ENCODE measurements at regions not wholly inside any gene's neighbourhood (a gene's known extent, or its start where the extent isn't known, plus 50 kb on each side); places are given as distances from the start of the nearest gene placed in this dataset.

GRCh38 chr12:70028918-70029317 is 203.9 kb downstream of the MYRFL start:
- no peaks in the 10 kb centered on the region for H4K20me1 ChIP-seq (ENCODE audit: insufficient read depth, low read length)
- H3K27ac ChIP-seq (ENCODE audit: low read length), result no peak overlapping the region
- no peaks in the 10 kb centered on the region for H3K79me2 ChIP-seq (ENCODE audit: low read length)
- H3K27me3 ChIP-seq (replicated peaks; ENCODE audit: insufficient read depth, low read length), result no peaks in the 10 kb centered on the region
- H3F3A ChIP-seq (ENCODE audit: insufficient read depth, low read length), result no peaks in the 10 kb centered on the region
- H3K4me1 ChIP-seq (ENCODE audit: low read length), result no peaks in the 10 kb centered on the region
- no peaks in the 10 kb centered on the region for H3K9me2 ChIP-seq (replicated peaks; ENCODE audit: insufficient read depth, low read length)
- no peak for DNase-seq
- H3K36me3 ChIP-seq (replicated peaks; ENCODE audit: insufficient read depth, low read length), result no peaks in the 10 kb centered on the region
- H3K4me2 ChIP-seq (ENCODE audit: low read depth, low read length), result no peak overlapping the region
- H2AFZ ChIP-seq (ENCODE audit: low read length), result no peak overlapping the region
- TF ChIP-seq EZH2 (optimal IDR thresholded peaks at IDR 0.05; ENCODE audit: low read depth, low read length), result no peak
- no peak for TF ChIP-seq CTCF (IDR thresholded peaks at IDR 0.05; ENCODE audit: low read length)
- H3K4me3 ChIP-seq (ENCODE audit: low read length), result no peak overlapping the region
- H3K9ac ChIP-seq (ENCODE audit: low read length), result no peak overlapping the region
- no peaks in the 10 kb centered on the region for H3K9me3 ChIP-seq (replicated peaks; ENCODE audit: insufficient read depth, low read length)

GRCh38 chr12:70031046-70031445 is 206.0 kb downstream of the MYRFL start:
- H3K27ac ChIP-seq (ENCODE audit: low read length), result no peak overlapping the region
- H4K20me1 ChIP-seq (ENCODE audit: insufficient read depth, low read length), result no peaks in the 10 kb centered on the region
- H3K4me1 ChIP-seq (ENCODE audit: low read length), result no peaks in the 10 kb centered on the region
- no peak for DNase-seq
- no peaks in the 10 kb centered on the region for H3K9me2 ChIP-seq (replicated peaks; ENCODE audit: insufficient read depth, low read length)
- H3K4me2 ChIP-seq (ENCODE audit: low read depth, low read length), result no peak overlapping the region
- no peaks in the 10 kb centered on the region for H3K27me3 ChIP-seq (replicated peaks; ENCODE audit: insufficient read depth, low read length)
- no peaks in the 10 kb centered on the region for H3K79me2 ChIP-seq (ENCODE audit: low read length)
- H3K4me3 ChIP-seq (ENCODE audit: low read length), result no peak overlapping the region
- H2AFZ ChIP-seq (ENCODE audit: low read length), result no peak overlapping the region
- no peak for TF ChIP-seq EZH2phosphoT487 (IDR thresholded peaks at IDR 0.05; ENCODE audit: low read length)
- no peak for TF ChIP-seq CTCF (IDR thresholded peaks at IDR 0.05; ENCODE audit: low read length)
- TF ChIP-seq EZH2 (optimal IDR thresholded peaks at IDR 0.05; ENCODE audit: low read depth, low read length), result no peak
- H3F3A ChIP-seq (ENCODE audit: insufficient read depth, low read length), result no peaks in the 10 kb centered on the region
- no peaks in the 10 kb centered on the region for H3K36me3 ChIP-seq (replicated peaks; ENCODE audit: insufficient read depth, low read length)
- no peak overlapping the region for H3K9ac ChIP-seq (ENCODE audit: low read length)
- H3K9me3 ChIP-seq (replicated peaks; ENCODE audit: insufficient read depth, low read length), result no peaks in the 10 kb centered on the region

- no peak overlapping the region for H2AFZ ChIP-seq (ENCODE audit: low read length)
- no peaks in the 10 kb centered on the region for H3K4me1 ChIP-seq (ENCODE audit: low read length)
- TF ChIP-seq CTCF (IDR thresholded peaks at IDR 0.05; ENCODE audit: low read length), result no peak
- no peak for TF ChIP-seq EZH2phosphoT487 (IDR thresholded peaks at IDR 0.05; ENCODE audit: low read length)
- no peak for TF ChIP-seq EZH2 (optimal IDR thresholded peaks at IDR 0.05; ENCODE audit: low read depth, low read length)
- H3K27me3 ChIP-seq (replicated peaks; ENCODE audit: insufficient read depth, low read length), result no peaks in the 10 kb centered on the region
- H3F3A ChIP-seq (ENCODE audit: insufficient read depth, low read length), result no peaks in the 10 kb centered on the region
- H4K20me1 ChIP-seq (ENCODE audit: insufficient read depth, low read length), result no peaks in the 10 kb centered on the region
- H3K27ac ChIP-seq (ENCODE audit: low read length), result no peak overlapping the region
- no peak for DNase-seq
- H3K79me2 ChIP-seq (ENCODE audit: low read length), result no peaks in the 10 kb centered on the region
- no peak overlapping the region for H3K4me3 ChIP-seq (ENCODE audit: low read length)
- no peaks in the 10 kb centered on the region for H3K9me2 ChIP-seq (replicated peaks; ENCODE audit: insufficient read depth, low read length)
- H3K4me2 ChIP-seq (ENCODE audit: low read depth, low read length), result no peak overlapping the region
- no peaks in the 10 kb centered on the region for H3K36me3 ChIP-seq (replicated peaks; ENCODE audit: insufficient read depth, low read length)
- H3K9me3 ChIP-seq (replicated peaks; ENCODE audit: insufficient read depth, low read length), result no peaks in the 10 kb centered on the region
- no peak overlapping the region for H3K9ac ChIP-seq (ENCODE audit: low read length)
Measured at GRCh38 chr12:70032076-70032475, 207.0 kb downstream of the MYRFL start.
